GM13976 (cell line): ENCODE measurements at regions not wholly inside any gene's neighbourhood (a gene's known extent, or its start where the extent isn't known, plus 50 kb on each side); places are given as distances from the start of the nearest gene placed in this dataset.
"Not testable (repeated sequence)": the region's sequence is repeated elsewhere in the genome, so short reads cannot be mapped to it uniquely, and the experiment has no call there.

ENCODE experiments used
- DNase-seq: peaks from one replicate; pipeline ENCODE4 v3.0.0; 2012; ENCODE audit warnings: low spot score
- in situ Hi-C: fragments of 300-500 bp; cut with MboI; formaldehyde crosslinking; loops from one replicate; pipeline ENCODE4 v1.12.0; 2022; ENCODE audit warnings: low sequenced_read_pairs, mixed read lengths, inconsistent platforms; ENCODE audit not compliant: unreplicated experiment
- TF ChIP-seq, protein P1 (sequence below): IDR thresholded peaks from 2 replicates; pipeline ENCODE4 v1.5.1; 2012; ENCODE audit warnings: borderline replicate concordance, mild to moderate bottlenecking; ENCODE audit not compliant: insufficient read depth; ENCODE audit errors: extremely low read depth, missing control alignments, control extremely low read depth

DNA sequence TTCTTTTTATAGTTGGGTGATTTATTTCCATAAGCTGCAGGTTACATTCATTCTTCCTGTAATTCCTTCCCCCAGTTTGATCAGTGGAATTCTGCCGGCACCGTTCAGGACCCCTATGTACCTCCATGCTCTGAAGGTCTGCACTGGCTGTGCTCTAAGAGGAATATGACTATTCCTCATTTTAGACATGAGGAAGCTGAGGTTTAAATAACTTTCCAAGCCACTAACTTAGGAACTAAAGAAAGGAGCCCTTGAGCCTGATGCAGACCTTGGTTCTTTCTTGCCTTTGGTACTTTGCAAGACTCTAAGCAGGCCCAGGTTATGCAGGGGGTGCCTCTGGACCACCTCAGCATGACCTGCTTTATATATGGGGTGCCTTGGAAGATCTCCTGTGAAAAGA is 318.5 kb downstream of the QKI start:
- TF ChIP-seq, protein P1, sequence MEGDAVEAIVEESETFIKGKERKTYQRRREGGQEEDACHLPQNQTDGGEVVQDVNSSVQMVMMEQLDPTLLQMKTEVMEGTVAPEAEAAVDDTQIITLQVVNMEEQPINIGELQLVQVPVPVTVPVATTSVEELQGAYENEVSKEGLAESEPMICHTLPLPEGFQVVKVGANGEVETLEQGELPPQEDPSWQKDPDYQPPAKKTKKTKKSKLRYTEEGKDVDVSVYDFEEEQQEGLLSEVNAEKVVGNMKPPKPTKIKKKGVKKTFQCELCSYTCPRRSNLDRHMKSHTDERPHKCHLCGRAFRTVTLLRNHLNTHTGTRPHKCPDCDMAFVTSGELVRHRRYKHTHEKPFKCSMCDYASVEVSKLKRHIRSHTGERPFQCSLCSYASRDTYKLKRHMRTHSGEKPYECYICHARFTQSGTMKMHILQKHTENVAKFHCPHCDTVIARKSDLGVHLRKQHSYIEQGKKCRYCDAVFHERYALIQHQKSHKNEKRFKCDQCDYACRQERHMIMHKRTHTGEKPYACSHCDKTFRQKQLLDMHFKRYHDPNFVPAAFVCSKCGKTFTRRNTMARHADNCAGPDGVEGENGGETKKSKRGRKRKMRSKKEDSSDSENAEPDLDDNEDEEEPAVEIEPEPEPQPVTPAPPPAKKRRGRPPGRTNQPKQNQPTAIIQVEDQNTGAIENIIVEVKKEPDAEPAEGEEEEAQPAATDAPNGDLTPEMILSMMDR: no peak
- in situ Hi-C loops: no loop called here
- no peak for DNase-seq

DNA sequence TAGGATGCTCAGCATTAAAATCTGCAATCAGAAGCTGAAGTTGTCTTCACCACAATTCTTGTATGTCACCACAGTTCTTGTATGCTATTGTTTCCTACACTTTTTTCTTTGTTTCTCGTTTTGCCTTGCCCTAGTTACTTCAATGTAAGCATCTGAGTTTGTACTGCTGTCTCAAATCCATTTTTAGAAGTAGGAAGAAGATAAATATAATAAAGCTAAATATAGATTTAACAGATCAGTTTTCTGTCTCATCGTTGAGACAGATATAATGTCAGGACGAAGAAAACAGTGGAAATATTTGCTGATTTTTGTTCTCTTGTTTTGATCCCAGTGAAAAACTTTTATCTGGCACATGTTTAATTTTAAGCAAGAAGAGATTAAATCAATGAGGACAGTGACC is 318.0 kb downstream of the QKI start:
- DNase-seq: no peak
- in situ Hi-C loops: no loop called here
- TF ChIP-seq, protein P1: no peak

DNA sequence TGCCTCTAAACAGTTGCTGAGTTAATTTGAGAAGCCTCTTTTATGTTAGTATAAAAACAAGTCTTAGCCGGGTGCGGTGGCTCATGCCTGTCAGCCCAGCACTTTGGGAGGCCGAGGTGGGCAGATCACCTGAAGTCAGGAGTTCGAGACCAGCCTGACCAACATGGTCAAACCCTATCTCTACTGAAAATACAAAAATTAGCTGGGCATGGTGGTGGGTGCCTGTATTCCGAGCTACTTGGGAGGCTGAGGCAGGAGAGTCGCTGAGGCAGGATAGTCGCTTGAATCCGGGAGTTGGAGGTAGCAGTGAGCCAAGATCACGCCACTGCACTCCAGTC is 317.5 kb downstream of the QKI start:
- DNase-seq, in situ Hi-C loops: not testable (repeated sequence)

DNA sequence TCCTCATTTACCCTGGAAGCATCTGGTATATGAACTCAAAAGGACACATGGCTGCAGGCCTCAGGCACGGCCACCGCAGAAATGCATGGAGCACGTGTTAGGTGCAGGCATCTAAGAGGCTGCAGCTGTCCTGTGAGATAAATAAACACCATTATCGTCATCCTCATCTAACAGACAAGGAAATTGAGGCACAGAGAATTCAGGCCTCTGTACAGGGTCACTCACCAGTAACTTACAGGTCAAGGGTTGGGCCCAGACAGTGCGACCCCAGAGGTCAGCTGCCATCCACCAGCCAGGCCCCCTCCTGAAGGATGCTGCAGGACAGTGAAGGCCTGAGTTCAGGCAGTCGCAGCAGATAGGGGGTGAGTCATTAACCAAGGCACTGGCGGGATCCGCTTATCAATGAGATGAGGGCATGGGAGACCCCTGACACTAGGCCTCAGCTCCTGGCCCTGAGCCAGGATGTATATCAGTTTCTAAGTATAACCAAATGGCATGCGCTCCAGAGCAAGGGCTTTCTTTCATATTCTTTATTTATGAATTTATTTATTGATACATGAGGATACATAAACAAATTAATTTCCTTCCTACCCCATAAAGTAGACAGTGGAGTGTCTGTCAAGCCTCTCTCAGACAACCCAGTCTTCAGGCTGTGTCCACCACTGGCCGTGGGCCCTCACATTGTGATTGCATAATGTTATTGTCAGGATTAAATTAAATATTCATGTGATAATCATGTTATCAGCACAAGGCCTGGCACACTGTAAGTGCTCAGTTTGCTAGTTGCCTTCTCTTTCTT is 316.9 kb downstream of the QKI start:
- no peak for DNase-seq
- TF ChIP-seq, protein P1: no peak
- in situ Hi-C loops: no loop called here

DNA sequence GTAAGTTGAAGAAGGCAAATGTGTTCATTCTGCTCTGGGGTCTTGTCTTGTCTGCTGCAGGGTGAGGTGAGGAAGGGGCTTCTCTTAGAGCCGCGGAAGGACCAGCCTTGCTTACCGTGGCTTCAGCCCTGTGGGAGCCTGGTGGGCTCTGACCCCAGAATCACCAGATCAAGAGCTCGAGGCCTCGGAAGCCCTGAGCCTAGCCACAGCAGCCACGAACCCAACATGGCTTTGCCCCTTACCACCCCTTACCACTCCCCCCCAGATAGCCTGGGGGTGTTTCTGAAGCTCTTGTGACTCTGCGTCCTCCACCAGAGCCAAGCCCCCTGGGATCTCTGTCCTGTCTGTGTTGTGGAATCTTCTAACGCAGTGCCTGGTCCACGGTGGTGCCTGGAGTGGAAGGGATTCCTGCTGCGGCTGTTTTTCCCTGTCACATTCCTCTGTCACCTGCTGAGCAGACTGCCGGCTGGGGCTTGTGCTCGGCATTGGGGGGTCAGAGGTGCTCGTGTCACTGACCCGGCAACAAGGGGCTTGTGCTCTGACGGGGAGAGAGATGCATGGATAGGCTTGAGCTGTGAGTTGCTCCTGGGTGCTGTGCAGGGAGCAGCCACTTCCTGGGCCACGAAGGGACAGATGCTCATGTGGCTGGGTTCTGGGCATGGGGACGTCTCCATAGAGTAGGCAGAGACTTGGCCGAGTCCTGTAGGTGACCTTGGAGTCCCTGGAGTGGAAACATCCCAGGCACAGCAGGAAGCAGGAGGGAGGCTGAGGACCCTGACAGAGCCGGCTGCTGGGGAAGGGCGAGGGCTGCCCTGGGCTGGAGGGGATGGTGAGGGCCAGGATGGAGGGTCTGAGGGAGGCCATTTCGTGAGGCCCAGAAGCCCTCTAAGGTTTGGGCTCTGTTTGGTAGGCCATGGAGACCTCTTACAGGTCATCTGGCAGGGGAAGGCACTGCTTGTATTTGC is 316.0 kb downstream of the QKI start:
- TF ChIP-seq, protein P1: no peak
- DNase-seq: no peak
- in situ Hi-C loops: no loop called here

DNA sequence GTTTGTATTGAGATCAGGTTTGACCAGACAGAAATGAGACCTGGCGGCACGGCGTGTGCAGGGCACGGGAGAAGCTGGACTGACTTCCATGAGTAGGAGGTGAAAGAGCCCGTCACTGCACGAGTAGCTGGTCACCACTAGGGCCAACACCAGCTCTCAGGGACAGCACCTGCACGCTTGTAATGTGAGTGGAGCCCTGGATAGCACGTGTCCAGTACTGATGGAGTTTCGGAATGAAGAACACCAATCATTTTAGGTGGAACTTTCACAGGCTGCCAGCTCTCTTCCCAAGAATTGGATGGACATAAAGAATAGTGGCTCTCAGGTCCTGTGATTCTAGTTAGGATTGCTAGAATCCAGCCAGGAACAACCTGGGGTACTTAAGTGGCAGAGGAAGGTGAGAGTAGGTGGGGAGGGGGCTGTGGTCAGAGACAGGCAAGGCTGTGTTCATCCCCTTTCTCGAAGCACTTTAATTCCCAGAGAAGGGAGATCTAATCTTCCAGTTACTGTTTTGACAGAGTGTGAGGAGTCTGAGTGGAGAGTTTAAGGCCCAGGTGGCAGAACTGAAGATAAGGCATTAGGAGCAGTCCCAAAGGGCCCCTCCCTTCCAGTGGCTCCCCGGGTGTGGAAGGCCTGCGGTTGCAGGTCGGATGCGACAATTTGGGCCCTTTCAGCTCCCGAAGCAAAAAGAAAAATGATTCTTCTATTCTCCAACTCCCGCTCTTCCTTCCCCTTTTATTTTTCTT is 314.8 kb downstream of the QKI start:
- TF ChIP-seq, protein P1: no peak
- in situ Hi-C loops: loop anchor here (10.0 kb wide), 1 partner anchor 226 kb away; no protein-coding TSS in a partner anchor
- DNase-seq: no peak
